Epithelial cell of proximal tubule (primary cell): ENCODE measurements at regions not wholly inside any gene's neighbourhood (a gene's known extent, or its start where the extent isn't known, plus 50 kb on each side); places are given as distances from the start of the nearest gene placed in this dataset.

Source experiments
- DNase-seq: peaks from one replicate; pipeline ENCODE4 v3.0.0-alpha.2; 2011; ENCODE audit warnings: low read depth
- H3K4me3 ChIP-seq: 2 replicates; pipeline ENCODE4 v1.5.1; 2011; ENCODE audit warnings: low read depth, mild to moderate bottlenecking, low read length
- CTCF ChIP-seq: conservative IDR thresholded peaks from 2 replicates; pipeline ENCODE4 v1.5.1; 2012; ENCODE audit warnings: low read depth, mild to moderate bottlenecking, low read length

DNA sequence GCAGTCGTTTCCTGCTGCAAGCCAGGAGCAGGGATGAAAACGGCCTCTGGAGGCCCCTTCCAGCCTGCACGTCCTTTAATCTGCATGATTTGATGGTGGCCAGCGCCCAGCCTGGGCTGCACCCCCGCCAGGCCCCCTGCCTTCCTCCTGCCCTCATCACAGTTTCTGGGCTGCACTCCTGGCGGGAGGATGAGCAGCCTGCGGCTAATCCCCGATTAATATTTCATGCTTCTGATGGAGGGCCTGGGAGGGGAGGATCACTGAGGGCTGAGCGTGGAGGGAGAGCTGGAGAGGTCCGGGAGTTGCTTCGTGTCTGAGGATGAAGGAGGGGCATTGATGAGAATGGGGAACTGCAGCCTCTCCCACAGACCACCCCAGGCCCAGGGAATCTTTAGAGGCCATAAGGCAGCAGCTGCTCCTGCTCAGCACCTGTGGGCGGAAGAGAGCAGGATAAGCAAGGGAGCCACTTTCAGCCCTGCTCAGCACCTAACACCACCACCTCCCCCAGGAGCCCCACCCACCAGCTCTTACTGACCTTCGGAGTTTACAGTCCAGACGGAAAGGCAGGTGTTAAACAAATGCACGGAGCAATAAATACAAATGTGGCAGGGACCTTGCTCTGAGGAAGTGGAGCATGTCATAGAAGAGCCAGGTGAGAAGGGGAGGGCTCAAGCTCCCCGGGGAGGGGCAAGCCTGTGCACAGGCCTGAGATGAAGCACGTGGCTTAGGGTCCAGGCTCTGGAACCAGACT is 135.0 kb upstream of the NECTIN1 start:
- TF ChIP-seq CTCF: no peak
- H3K4me3 ChIP-seq: no peak overlapping the region
- no peak for DNase-seq

DNA sequence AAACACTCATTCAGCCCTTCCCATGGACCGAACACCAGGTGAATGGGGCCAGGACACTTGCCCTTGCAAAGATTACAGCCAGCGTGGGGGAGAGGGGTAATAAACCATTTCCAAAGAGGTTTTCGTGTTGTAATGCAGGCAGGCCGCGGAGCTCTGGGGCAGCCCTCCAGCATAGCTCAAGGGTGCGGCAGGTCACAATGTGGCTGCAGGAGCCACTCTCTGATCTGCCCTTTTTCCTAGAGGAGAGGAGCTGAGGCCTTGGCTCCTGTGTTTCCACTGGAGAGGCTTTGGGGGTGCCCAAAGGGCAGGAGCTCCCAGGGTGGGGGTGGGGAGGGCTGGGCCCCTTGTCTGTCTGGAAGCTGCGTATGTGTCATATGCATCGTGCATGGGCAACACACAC is 134.2 kb upstream of the NECTIN1 start:
- H3K4me3 ChIP-seq: no peak overlapping the region
- TF ChIP-seq CTCF: no peak
- no peak for DNase-seq

DNA sequence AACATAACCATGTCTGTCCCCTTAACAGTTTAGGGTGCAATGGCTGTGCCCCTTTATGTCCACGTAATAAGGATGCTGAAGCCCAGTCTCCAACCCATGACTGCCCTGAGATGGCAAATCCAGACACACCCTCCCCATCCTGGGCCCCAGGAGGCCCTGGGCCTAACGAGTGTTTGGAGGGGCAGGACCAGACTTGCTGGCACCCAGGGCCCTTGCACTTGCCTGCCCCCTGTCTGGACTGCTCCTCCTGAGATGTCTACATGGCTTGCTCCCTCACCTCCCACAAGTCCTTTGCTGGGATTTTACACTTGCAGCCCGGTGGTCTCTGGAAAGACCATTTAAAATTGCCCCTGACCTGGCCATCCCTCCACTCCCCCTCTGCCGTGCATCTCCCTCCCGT is 132.2 kb upstream of the NECTIN1 start:
- H3K4me3 ChIP-seq: no peak overlapping the region
- no peak for DNase-seq

DNA sequence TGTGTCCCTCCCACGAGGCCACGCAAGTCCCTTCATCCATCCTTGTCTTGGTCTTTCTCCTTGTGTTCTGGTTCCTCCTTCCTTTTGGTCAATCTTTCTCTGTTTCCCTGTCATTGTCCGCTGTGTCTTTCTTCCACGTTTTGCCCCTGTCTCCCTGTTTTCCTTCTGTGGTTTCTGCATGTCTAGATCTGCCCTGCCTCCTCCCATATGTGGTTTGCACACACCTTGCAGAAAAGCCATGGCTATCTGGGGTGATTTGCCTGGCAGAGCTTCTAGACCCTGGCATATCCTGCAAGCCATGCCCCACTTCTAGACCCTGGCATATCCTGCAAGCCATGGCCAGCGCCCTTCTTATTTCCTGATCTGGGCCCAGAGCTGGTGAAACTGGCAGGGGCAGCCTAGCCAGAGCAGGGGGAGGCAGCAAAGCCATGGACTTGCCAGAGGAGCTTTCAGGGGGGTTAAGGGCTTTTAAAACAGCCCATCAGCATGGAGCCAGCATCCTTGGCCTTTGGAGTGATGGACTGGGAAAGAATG is 131.6 kb upstream of the NECTIN1 start:
- no peak overlapping the region for H3K4me3 ChIP-seq
- no peak for TF ChIP-seq CTCF
- no peak for DNase-seq

More for the DNA sequence above, 132.2 kb upstream of the NECTIN1 start:
- TF ChIP-seq CTCF: no peak

DNA sequence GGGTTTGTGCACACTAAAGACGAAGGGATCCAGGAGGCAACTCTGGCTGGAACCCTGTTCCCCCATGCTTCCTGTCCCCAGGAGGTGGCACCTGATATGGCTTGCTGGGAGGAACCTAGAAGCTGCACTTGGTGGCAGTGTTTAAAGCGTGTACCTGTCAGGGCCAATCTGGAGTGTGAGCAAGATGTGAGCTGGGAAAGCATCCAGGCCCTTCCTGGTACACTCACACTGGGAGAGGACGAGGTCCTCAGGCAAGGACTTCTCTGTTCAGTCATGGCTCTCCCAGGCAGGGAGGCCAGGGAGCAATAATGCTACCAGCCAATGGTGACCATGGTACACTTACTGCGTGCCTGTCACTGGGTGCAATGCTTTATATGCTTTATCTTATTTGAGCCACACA is 130.7 kb upstream of the NECTIN1 start:
- DNase-seq: no peak
- no peak for TF ChIP-seq CTCF
- no peak overlapping the region for H3K4me3 ChIP-seq

GRCh38 chr11:119858288-119858687 is 129.3 kb upstream of the NECTIN1 start:
- DNase-seq: no peak
- TF ChIP-seq CTCF: no peak
- no peak overlapping the region for H3K4me3 ChIP-seq

- no peak overlapping the region for H3K4me3 ChIP-seq
- TF ChIP-seq CTCF: no peak
- no peak for DNase-seq
Measured at GRCh38 chr11:119856681-119857485, 127.9 kb upstream of the NECTIN1 start.
